Sigmoid colon (tissue), 4 donors: ENCODE measurements at regions not wholly inside any gene's neighbourhood (a gene's known extent, or its start where the extent isn't known, plus 50 kb on each side); places are given as distances from the start of the nearest gene placed in this dataset.

Experiments used
- CTCF ChIP-seq, 4 experiments: fragments of 450-650 bp in 3 of 4; fragments of 200-600 bp in 1 of 4; IDR thresholded peaks; one replicate each; pipeline ENCODE4 v1.5.1; 2016 to 2019; ENCODE audit warnings: antibody characterized with exemption in 4 of 4, mild to moderate bottlenecking in 3 of 4, moderate library complexity in 2 of 4
- POLR2AphosphoS5 ChIP-seq, 4 donors: sonication (generic); formaldehyde crosslinking; IDR thresholded peaks; one replicate each; pipeline ENCODE4 v1.6.1; 2017; ENCODE audit warnings: antibody characterized with exemption in 4 of 4

GRCh38 chr16:8512941-8513624 is 77.2 kb downstream of the TMEM114 start:
- TF ChIP-seq CTCF (IDR thresholded peaks at IDR 0.05), result no peak
- no peak for TF ChIP-seq POLR2AphosphoS5 (IDR thresholded peaks at IDR 0.05)
